ENCODE measurements at regions not wholly inside any gene's neighbourhood (a gene's known extent, or its start where the extent isn't known, plus 50 kb on each side); places are given as distances from the start of the nearest gene placed in this dataset.

GRCh38 chr1:58978096-58978495 lies 194.2 kb upstream of the JUN start:
- no peak overlapping the region for H3K4me3 ChIP-seq (ENCODE audit: low read length)
- no peak for TF ChIP-seq CTCF (IDR thresholded peaks at IDR 0.05; ENCODE audit: insufficient read depth, low read depth, low read length, missing control alignments)
- no peak for DNase-seq (ENCODE audit: low read depth)

- TF ChIP-seq CTCF (IDR thresholded peaks at IDR 0.05; ENCODE audit: insufficient read depth, low read depth, low read length, missing control alignments), result no peak
- no peak for DNase-seq (ENCODE audit: low read depth)
- no peak overlapping the region for H3K4me3 ChIP-seq (ENCODE audit: low read length)
Measured at GRCh38 chr1:58979086-58979485, 195.2 kb upstream of the JUN start.

- H3K4me3 ChIP-seq (ENCODE audit: low read length), result no peak overlapping the region
- no peak for DNase-seq (ENCODE audit: low read depth)
- TF ChIP-seq CTCF (IDR thresholded peaks at IDR 0.05; ENCODE audit: insufficient read depth, low read depth, low read length, missing control alignments), result no peak
Measured at GRCh38 chr1:58979677-58980076, 195.8 kb upstream of the JUN start.

GRCh38 chr1:58981392-58981791 lies 197.5 kb upstream of the JUN start:
- H3K4me3 ChIP-seq (ENCODE audit: low read length), result no peak overlapping the region
- TF ChIP-seq CTCF (IDR thresholded peaks at IDR 0.05; ENCODE audit: insufficient read depth, low read depth, low read length, missing control alignments), result no peak
- DNase-seq (ENCODE audit: low read depth), result no peak

GRCh38 chr1:58982259-58982998 lies 198.6 kb upstream of the JUN start:
- DNase-seq (ENCODE audit: low read depth), result no peak
- H3K4me3 ChIP-seq (ENCODE audit: low read length), result no peak overlapping the region
- no peak for TF ChIP-seq CTCF (IDR thresholded peaks at IDR 0.05; ENCODE audit: insufficient read depth, low read depth, low read length, missing control alignments)

GRCh38 chr1:58983162-58983561 lies 199.3 kb upstream of the JUN start:
- H3K4me3 ChIP-seq (ENCODE audit: low read length), result no peak overlapping the region
- no peak for TF ChIP-seq CTCF (IDR thresholded peaks at IDR 0.05; ENCODE audit: insufficient read depth, low read depth, low read length, missing control alignments)
- no peak for DNase-seq (ENCODE audit: low read depth)

GRCh38 chr1:58983633-58984245 lies 199.9 kb upstream of the JUN start:
- DNase-seq (ENCODE audit: low read depth), result no peak
- H3K4me3 ChIP-seq (ENCODE audit: low read length), result no peak overlapping the region
- no peak for TF ChIP-seq CTCF (IDR thresholded peaks at IDR 0.05; ENCODE audit: insufficient read depth, low read depth, low read length, missing control alignments)
